Liver (tissue), 3 donors: ENCODE measurements at regions not wholly inside any gene's neighbourhood (a gene's known extent, or its start where the extent isn't known, plus 50 kb on each side); places are given as distances from the start of the nearest gene placed in this dataset.

Experiments
- CTCF ChIP-seq: fragments of 150-350 bp; IDR thresholded peaks from 2 replicates; pipeline ENCODE4 v1.5.1; 2017; ENCODE audit warnings: improper control_type of control experiment, low read depth, low read length; ENCODE audit not compliant: missing input control
- MAX ChIP-seq: IDR thresholded peaks from 2 replicates; pipeline ENCODE4 v1.6.1; 2016; ENCODE audit warnings: antibody characterized with exemption
- RXRA ChIP-seq, 2 donors: IDR thresholded peaks; 2 replicates each; pipeline ENCODE4 v1.6.1; 2017 to 2018; ENCODE audit warnings: antibody characterized with exemption in 2 of 2, mild to moderate bottlenecking in 1 of 2
- YY1 ChIP-seq: IDR thresholded peaks from 2 replicates; pipeline ENCODE4 v1.6.1; 2016; ENCODE audit warnings: antibody characterized with exemption, mild to moderate bottlenecking
- ZBTB33 ChIP-seq: IDR thresholded peaks from 2 replicates; pipeline ENCODE4 v1.6.1; 2016; ENCODE audit warnings: antibody characterized with exemption
- donor health status: healthy.
- donor health status: healthy.

- no peak for TF ChIP-seq MAX
- TF ChIP-seq CTCF, result no peak
- no peak for TF ChIP-seq RXRA (IDR thresholded peaks at IDR 0.05)
- no peak for TF ChIP-seq YY1
- TF ChIP-seq ZBTB33, result no peak
Observed at GRCh38 chr5:18240971-18241370, 606.7 kb downstream of the TAF11L14 start.
